T-cell (primary cell): ENCODE measurements at regions not wholly inside any gene's neighbourhood (a gene's known extent, or its start where the extent isn't known, plus 50 kb on each side); places are given as distances from the start of the nearest gene placed in this dataset.

ENCODE experiments used
- ATAC-seq, 4 experiments: fragments of 200-7000 bp in 3 of 4; fragments of 150-1000 bp in 1 of 4; cut with Tn5 transposase; replicated peaks in 1 of 4; 1 replicate in 3 of 4; 2 replicates in 1 of 4; pipeline ENCODE4 v1.10.0; 2021; ENCODE audit warnings: moderate library complexity in 3 of 4, mild to moderate bottlenecking in 2 of 4, moderate number of reproducible peaks in 1 of 4
- CTCF ChIA-PET, 2 donors: fragments of 300-600 bp; sonication (Branson Sonifier 250); formaldehyde crosslinking; loops; one replicate each; lab custom pipeline; 2022; ENCODE audit warnings: antibody characterized with exemption in 2 of 2; lab: Charles Lee
- POLR2A ChIA-PET, 2 donors: fragments of 300-600 bp; sonication (Branson Sonifier 250); formaldehyde crosslinking; loops; one replicate each; lab custom pipeline; 2022; ENCODE audit warnings: antibody characterized with exemption in 2 of 2; lab: Charles Lee
- DNase-seq, 35 experiments: peaks; one replicate each; pipeline versions ENCODE4 v3.0.0 to v3.0.0-alpha.2; 2013 to 2023
- H3K27ac ChIP-seq: one replicate; pipeline ENCODE4 v1.5.1; 2013; ENCODE audit warnings: low read length
- H3K27me3 ChIP-seq, 2 experiments: replicated peaks in 1 of 2; 1 replicate in 1 of 2; 2 replicates in 1 of 2; pipeline versions ENCODE4 v1.6.1 to v1.7.0; 2013; ENCODE audit warnings: low read length in 1 of 2, mixed read lengths in 1 of 2; ENCODE audit not compliant: control insufficient read depth in 2 of 2, insufficient read depth in 2 of 2; ENCODE audit errors: extremely low read depth in 1 of 2
- H3K36me3 ChIP-seq, 2 donors: 1 replicate in 1 of 2; 2 replicates in 1 of 2; pipeline versions ENCODE4 v1.6.1 to v1.7.0; 2013; ENCODE audit warnings: low read length in 1 of 2; ENCODE audit not compliant: control insufficient read depth in 2 of 2, insufficient read depth in 1 of 2; ENCODE audit errors: extremely low read depth in 1 of 2
- H3K4me1 ChIP-seq, 2 experiments: 1 replicate in 1 of 2; 2 replicates in 1 of 2; pipeline versions ENCODE4 v1.6.1 to v1.7.0; 2013; ENCODE audit warnings: low read length in 2 of 2, mixed read lengths in 1 of 2; ENCODE audit not compliant: insufficient read depth in 2 of 2, control insufficient read depth in 1 of 2; ENCODE audit errors: extremely low read depth in 1 of 2
- H3K4me3 ChIP-seq, 2 donors: 1 replicate in 1 of 2; 2 replicates in 1 of 2; pipeline versions ENCODE4 v1.5.1 to v1.7.0; 2013; ENCODE audit warnings: mild to moderate bottlenecking in 2 of 2, low read length in 1 of 2, moderate library complexity in 1 of 2; ENCODE audit not compliant: control insufficient read depth in 1 of 2; ENCODE audit errors: extremely low read depth in 1 of 2
- H3K9me3 ChIP-seq: 2 replicates; pipeline ENCODE4 v1.7.0; 2013
- H3K27ac Mint-ChIP-seq, 2 donors: one replicate each; pipeline ENCODE4 v1.8.0; 2020 to 2021; ENCODE audit warnings: mild to moderate bottlenecking in 2 of 2, mixed read lengths in 2 of 2
- H3K27me3 Mint-ChIP-seq, 2 donors: one replicate each; pipeline ENCODE4 v1.8.0; 2021 to 2022; ENCODE audit warnings: mixed read lengths in 2 of 2
- H3K36me3 Mint-ChIP-seq: one replicate; pipeline ENCODE4 v1.8.0; 2021; ENCODE audit warnings: mixed read lengths
- H3K4me1 Mint-ChIP-seq, 3 donors: one replicate each; pipeline ENCODE4 v1.8.0; 2020 to 2022; ENCODE audit warnings: mixed read lengths in 3 of 3, mild to moderate bottlenecking in 1 of 3
- H3K4me3 Mint-ChIP-seq, 3 donors: one replicate each; pipeline ENCODE4 v1.8.0; 2020 to 2022; ENCODE audit warnings: mild to moderate bottlenecking in 3 of 3, mixed read lengths in 3 of 3, moderate library complexity in 3 of 3
- H3K9me3 Mint-ChIP-seq, 3 donors: one replicate each; pipeline ENCODE4 v1.8.0; 2020 to 2022; ENCODE audit warnings: mixed read lengths in 3 of 3
- WGBS: methylation state at CpG from one replicate; pipeline ENCODE4 v1.1.5; 2013; ENCODE audit warnings: missing lambda C conversion rate; ENCODE audit not compliant: insufficient coverage; 5-methylcytosine and 5-hydroxymethylcytosine counted together

GRCh38 chr11:86179646-86180064 is 64.9 kb upstream of the EED start:
- H3K36me3 ChIP-seq = no peaks in the 10 kb centered on the region
- H3K27me3 ChIP-seq = no peaks in the 10 kb centered on the region
- CTCF ChIA-PET = no interaction called here
- Mint-ChIP-seq H3K27ac (no peak overlapping the region), H3K4me3 (no peak overlapping the region), H3K36me3 (no peaks in the 10 kb centered on the region), H3K4me1 (peaks cover 0 to 11% (median 10%) of the 10 kb centered on the region in 3 donors), H3K9me3 (no peaks in the 10 kb centered on the region), H3K27me3 (peaks cover 0 to 5% of the 10 kb centered on the region in 2 donors)
- no peak for DNase-seq
- POLR2A ChIA-PET = interaction anchor here in 1 of 2 donors (0.7 kb wide), 1 partner anchor 122 kb away, joined by 3 read pairs; no protein-coding TSS in a partner anchor
- H3K4me3 ChIP-seq = no peak overlapping the region
- H3K4me1 ChIP-seq = peaks cover 0 to 10% of the 10 kb centered on the region in 2 experiments
- no peak for ATAC-seq
- 100% methylated on average over 1 of the region's 5 CpGs for WGBS
- no peaks in the 10 kb centered on the region for H3K9me3 ChIP-seq
- no peak overlapping the region for H3K27ac ChIP-seq

- Mint-ChIP-seq H3K27me3 (peaks cover 0 to 5% of the 10 kb centered on the region in 2 donors), H3K4me1 (peaks cover 0 to 11% (median 10%) of the 10 kb centered on the region in 3 donors), H3K27ac (no peak overlapping the region), H3K36me3 (no peaks in the 10 kb centered on the region), H3K4me3 (no peak overlapping the region), H3K9me3 (no peaks in the 10 kb centered on the region)
- Histone ChIP-seq H3K9me3 (no peaks in the 10 kb centered on the region), H3K27me3 (no peaks in the 10 kb centered on the region), H3K36me3 (no peaks in the 10 kb centered on the region), H3K27ac (no peak overlapping the region), H3K4me1 (no peaks in the 10 kb centered on the region), H3K4me3 (no peak overlapping the region)
- ChIA-PET CTCF (no interaction called here), POLR2A (no interaction called here)
- ATAC-seq (no peak), DNase-seq (no peak)
Observed at GRCh38 chr11:86177302-86177701, 67.3 kb upstream of the EED start.

DNA sequence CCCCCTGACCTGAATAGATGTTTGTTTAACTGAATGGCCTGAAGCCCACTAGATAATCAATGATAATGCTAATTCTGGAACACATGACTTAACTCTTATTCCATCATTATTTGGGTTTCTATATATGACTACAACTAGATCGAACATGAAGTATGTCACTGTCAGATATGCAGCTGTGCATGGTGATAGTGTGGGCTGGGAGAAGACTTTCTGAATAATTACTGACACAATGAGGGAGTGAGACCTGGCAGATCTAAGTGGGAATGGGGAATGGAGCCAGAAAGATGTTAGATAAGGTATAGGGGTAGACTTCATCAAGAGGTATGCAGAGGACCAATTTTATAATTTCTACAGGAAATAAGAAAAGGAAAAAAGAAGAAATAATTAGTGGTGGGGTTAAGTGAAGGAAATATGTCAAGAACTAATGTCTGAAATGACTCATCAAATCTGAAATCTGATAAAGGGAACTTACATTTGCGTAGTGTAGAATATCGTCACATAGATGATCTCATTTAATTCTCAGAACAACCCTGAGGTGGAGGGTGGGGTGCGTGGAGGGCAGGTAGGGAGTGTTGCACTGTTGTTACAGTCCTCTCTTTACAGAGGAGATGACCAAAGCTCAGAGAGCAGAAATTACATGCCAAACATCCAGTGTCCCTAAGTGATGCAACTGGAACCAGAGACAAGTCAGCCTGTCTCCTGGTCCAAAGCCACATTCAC is 68.2 kb upstream of the EED start:
- no peaks in the 10 kb centered on the region for H3K27me3 ChIP-seq
- peak in 7 of 35 experiments; percentile 2 to 34 (median 10) for DNase-seq
- H3K27ac ChIP-seq = no peak overlapping the region
- Mint-ChIP-seq H3K36me3 (no peaks in the 10 kb centered on the region), H3K9me3 (no peaks in the 10 kb centered on the region), H3K4me1 (peaks cover 0 to 11% (median 10%) of the 10 kb centered on the region in 3 donors), H3K27me3 (peaks cover 0 to 5% of the 10 kb centered on the region in 2 donors), H3K4me3 (no peak overlapping the region), H3K27ac (peak overlapping the region in 1 of 2 donors; percentile 12)
- H3K9me3 ChIP-seq = no peaks in the 10 kb centered on the region
- no peak overlapping the region for H3K4me3 ChIP-seq
- POLR2A ChIA-PET = no interaction called here
- CTCF ChIA-PET = no interaction called here
- H3K4me1 ChIP-seq = no peaks in the 10 kb centered on the region
- peak in 2 of 4 experiments; percentile 32 to 50 for ATAC-seq
- H3K36me3 ChIP-seq = no peaks in the 10 kb centered on the region
- WGBS = 30% methylated on average over 2 of the region's 4 CpGs

- H3K4me1 Mint-ChIP-seq = peaks cover 0 to 10% (median 10%) of the 10 kb centered on the region in 3 donors
- DNase-seq (no peak), ATAC-seq (no peak)
- no peaks in the 10 kb centered on the region for H3K36me3 Mint-ChIP-seq
- ChIA-PET POLR2A (no interaction called here), CTCF (no interaction called here)
- no peaks in the 10 kb centered on the region for H3K27me3 ChIP-seq
- no peaks in the 10 kb centered on the region for H3K9me3 Mint-ChIP-seq
- no peak overlapping the region for H3K27ac ChIP-seq
- no peak overlapping the region for H3K4me3 Mint-ChIP-seq
- H3K9me3 ChIP-seq = no peaks in the 10 kb centered on the region
- WGBS = 100% methylated on average over 2 of the region's 2 CpGs
- no peaks in the 10 kb centered on the region for H3K36me3 ChIP-seq
- H3K27me3 Mint-ChIP-seq = peaks cover 0 to 5% of the 10 kb centered on the region in 2 donors
- H3K4me1 ChIP-seq = no peaks in the 10 kb centered on the region
- H3K4me3 ChIP-seq = no peak overlapping the region
- no peak overlapping the region for H3K27ac Mint-ChIP-seq
Observed at GRCh38 chr11:86175626-86176025, 68.9 kb upstream of the EED start.

GRCh38 chr11:86175191-86175590 is 69.4 kb upstream of the EED start:
- ChIA-PET POLR2A (no interaction called here), CTCF (no interaction called here)
- H3K4me3 ChIP-seq = no peak overlapping the region
- Mint-ChIP-seq H3K9me3 (no peaks in the 10 kb centered on the region), H3K27me3 (peaks cover 0 to 5% of the 10 kb centered on the region in 2 donors), H3K27ac (no peak overlapping the region), H3K4me3 (no peak overlapping the region), H3K4me1 (peaks cover 0 to 10% (median 9%) of the 10 kb centered on the region in 3 donors), H3K36me3 (no peaks in the 10 kb centered on the region)
- DNase-seq = no peak
- H3K36me3 ChIP-seq = no peaks in the 10 kb centered on the region
- H3K27ac ChIP-seq = no peak overlapping the region
- no peaks in the 10 kb centered on the region for H3K9me3 ChIP-seq
- no CpG with 5 or more reads among the region's 1 CpG for WGBS
- no peaks in the 10 kb centered on the region for H3K27me3 ChIP-seq
- H3K4me1 ChIP-seq = no peaks in the 10 kb centered on the region
- ATAC-seq = no peak

GRCh38 chr11:86174101-86175046 is 70.2 kb upstream of the EED start:
- no peak for ATAC-seq
- H3K27me3 ChIP-seq = no peaks in the 10 kb centered on the region
- no peaks in the 10 kb centered on the region for H3K36me3 ChIP-seq
- Mint-ChIP-seq H3K4me3 (no peak overlapping the region), H3K27me3 (peaks cover 0 to 5% of the 10 kb centered on the region in 2 donors), H3K27ac (no peak overlapping the region), H3K4me1 (peaks cover 0 to 10% (median 9%) of the 10 kb centered on the region in 3 donors), H3K9me3 (no peaks in the 10 kb centered on the region), H3K36me3 (no peaks in the 10 kb centered on the region)
- ChIA-PET CTCF (interaction anchor here in 1 of 2 donors (0.6 kb wide), 1 partner anchor 286 kb away, joined by 4 read pairs; no protein-coding TSS in a partner anchor), POLR2A (interaction anchor here (0.5 to 0.6 kb wide), 3 partner anchors 12 to 427 kb away, joined by 3 to 5 read pairs (median 3); no protein-coding TSS in a partner anchor)
- H3K4me1 ChIP-seq = no peaks in the 10 kb centered on the region
- no peak overlapping the region for H3K27ac ChIP-seq
- H3K4me3 ChIP-seq = no peak overlapping the region
- DNase-seq = peak in 1 of 35 experiments; percentile 13
- WGBS = 97% methylated on average over 5 of the region's 8 CpGs
- no peaks in the 10 kb centered on the region for H3K9me3 ChIP-seq
